ENCODE measurements at regions not wholly inside any gene's neighbourhood (a gene's known extent, or its start where the extent isn't known, plus 50 kb on each side); places are given as distances from the start of the nearest gene placed in this dataset.

DNA sequence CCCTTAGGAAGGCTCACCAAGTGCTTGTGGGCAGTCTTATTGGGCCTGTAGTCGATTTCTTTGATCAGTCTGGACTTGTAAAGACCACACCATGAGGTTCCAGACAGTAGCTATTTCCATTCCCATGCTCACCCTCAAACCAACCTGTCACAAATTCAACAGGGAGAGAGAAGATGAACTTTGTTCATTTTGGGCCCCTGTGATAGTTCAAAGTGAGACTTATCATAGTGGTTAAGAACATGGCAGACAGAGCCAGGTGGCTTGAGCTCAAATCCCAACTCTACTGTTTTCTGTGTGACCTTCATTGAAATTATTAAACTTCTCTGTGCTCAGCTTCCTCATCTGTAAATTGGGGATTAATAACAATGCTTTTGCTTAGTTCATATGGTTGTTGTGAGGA is 53.9 kb upstream of the CTLA4 start:
- no peak for DNase-seq

DNA sequence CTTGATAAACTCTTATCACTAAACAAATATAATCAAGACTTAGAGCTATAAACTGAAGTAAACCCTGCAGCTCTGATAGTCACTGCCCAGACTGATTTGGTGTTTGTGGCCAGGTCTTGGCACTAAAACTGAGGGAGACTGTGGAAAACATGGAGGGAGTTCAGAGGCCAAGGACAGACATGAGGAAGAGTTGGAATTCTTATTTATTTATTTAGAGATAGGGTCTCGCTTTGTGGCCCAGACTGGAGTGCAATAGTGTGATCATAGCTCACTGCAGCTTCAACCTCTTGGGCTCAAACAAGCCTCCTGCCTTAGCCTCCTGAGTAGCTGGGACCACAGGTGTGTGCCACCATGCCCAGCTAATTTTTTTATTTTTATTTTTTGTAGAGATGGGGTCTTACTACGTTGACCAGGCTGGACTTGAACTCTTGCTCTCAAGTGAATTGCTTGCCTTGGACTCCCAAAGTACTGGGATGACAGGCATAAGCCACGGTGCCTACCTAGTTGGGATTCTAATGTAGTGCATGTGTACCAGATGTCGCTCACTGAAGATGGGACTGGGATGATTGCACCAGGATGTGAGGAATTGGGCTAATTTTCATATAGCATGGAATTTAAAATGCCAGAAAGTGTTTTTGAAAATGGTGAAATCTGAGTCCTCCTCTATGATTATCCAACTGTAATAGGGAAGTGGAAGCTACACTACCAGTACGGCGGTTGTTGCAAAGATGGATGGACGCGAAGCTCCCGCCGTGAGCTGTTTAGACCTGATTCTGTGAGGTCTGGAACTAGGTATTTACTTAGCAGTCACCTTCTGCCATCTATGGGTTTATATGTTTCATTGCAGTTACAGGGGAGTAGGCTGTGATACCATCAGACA is 52.7 kb upstream of the CTLA4 start:
- DNase-seq: peak; percentile 68

DNA sequence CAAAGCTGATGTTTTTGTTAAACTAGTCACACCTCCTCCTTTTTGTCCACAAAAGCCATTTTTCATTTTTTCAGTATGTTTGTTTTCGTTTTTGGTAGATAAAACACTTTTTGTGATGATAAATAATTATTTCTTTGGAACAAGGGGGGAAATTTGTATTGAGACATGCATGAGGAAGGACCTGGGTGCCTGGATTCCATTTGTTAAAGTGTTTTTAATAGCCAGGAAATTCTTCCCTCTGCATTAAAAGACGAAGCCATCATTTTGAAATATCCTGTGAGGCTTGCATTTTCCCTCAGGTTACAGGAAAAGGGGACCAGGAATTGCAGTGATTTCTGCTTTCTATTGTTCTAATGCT is 52.1 kb upstream of the CTLA4 start:
- DNase-seq: no peak

DNA sequence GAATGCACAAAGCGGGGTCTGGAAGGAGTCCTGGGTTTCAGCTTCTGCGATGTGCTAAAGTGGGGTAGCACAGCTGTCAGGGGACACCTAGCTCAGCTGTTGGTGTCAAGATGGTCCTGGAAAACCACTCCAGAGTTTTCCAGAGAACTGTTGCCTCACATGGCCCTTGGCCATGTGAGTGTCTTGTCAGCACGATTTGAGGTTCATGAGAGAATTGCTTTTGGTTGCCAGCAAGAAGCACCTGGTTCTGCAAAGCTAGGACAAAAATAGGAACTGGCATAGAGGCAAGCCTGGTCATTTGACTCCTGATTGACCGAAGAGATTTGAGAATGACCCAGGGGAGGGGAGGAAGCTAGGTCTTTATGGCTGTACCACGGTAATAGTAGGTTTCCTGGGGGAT is 50.4 kb upstream of the CTLA4 start:
- no peak for DNase-seq
